Lung (tissue), 11 donors: ENCODE measurements at regions not wholly inside any gene's neighbourhood (a gene's known extent, or its start where the extent isn't known, plus 50 kb on each side); places are given as distances from the start of the nearest gene placed in this dataset.

Source experiments
- ATAC-seq: fragments of 200-7000 bp; cut with Tn5 transposase; one replicate; pipeline ENCODE4 v1.9.1; 2020; ENCODE audit warnings: moderate number of reproducible peaks; ENCODE audit not compliant: insufficient read depth, low FRiP score
- DNase-seq, 3 donors: peaks; one replicate each; pipeline ENCODE4 v3.0.0-alpha.2; 2013 to 2017
- H3K27ac ChIP-seq, 2 donors: one replicate each; pipeline ENCODE4 v1.5.1; 2013; ENCODE audit warnings: mild to moderate bottlenecking in 2 of 2, moderate library complexity in 2 of 2, control low read depth in 1 of 2, inconsistent platforms in 1 of 2, low read depth in 1 of 2, low read length in 1 of 2
- H3K27me3 ChIP-seq, 3 donors: one replicate each; pipeline ENCODE4 v1.5.1; 2013; ENCODE audit warnings: low read length in 2 of 3; ENCODE audit not compliant: control insufficient read depth in 3 of 3, insufficient read depth in 3 of 3
- H3K36me3 ChIP-seq, 4 donors: one replicate each; pipeline ENCODE4 v1.5.1; 2013; ENCODE audit warnings: low read length in 4 of 4, mild to moderate bottlenecking in 1 of 4, moderate library complexity in 1 of 4; ENCODE audit not compliant: control insufficient read depth in 4 of 4, insufficient read depth in 4 of 4
- H3K4me1 ChIP-seq, 5 donors: one replicate each; pipeline ENCODE4 v1.5.1; 2013; ENCODE audit warnings: low read length in 5 of 5, mild to moderate bottlenecking in 2 of 5, moderate library complexity in 1 of 5; ENCODE audit not compliant: control insufficient read depth in 5 of 5, insufficient read depth in 5 of 5
- H3K4me3 ChIP-seq: one replicate; pipeline ENCODE4 v1.5.1; 2013; ENCODE audit warnings: mild to moderate bottlenecking, control low read depth, moderate library complexity
- H3K9ac ChIP-seq, 2 donors: one replicate each; pipeline ENCODE4 v1.5.1; 2013; ENCODE audit warnings: low read length in 2 of 2, control low read depth in 1 of 2; ENCODE audit not compliant: insufficient read depth in 1 of 2
- H3K9me3 ChIP-seq, 4 donors: one replicate each; pipeline ENCODE4 v1.5.1; 2013; ENCODE audit warnings: low read length in 3 of 4, mild to moderate bottlenecking in 1 of 4, moderate library complexity in 1 of 4; ENCODE audit not compliant: control insufficient read depth in 4 of 4, insufficient read depth in 3 of 4
- CTCF ChIP-seq: IDR thresholded peaks from 2 replicates; pipeline ENCODE4 v1.5.1; 2012; ENCODE audit warnings: mild to moderate bottlenecking; ENCODE audit errors: control extremely low read depth, extremely low read depth
- WGBS, 2 donors: extraction: QIAGEN DNeasy Blood & Tissue Kit; methylation state at CpG; one replicate each; pipeline ENCODE4 v1.1.7; 2013; 5-methylcytosine and 5-hydroxymethylcytosine counted together
- donor health status: control.
- donor health status: control.
- donor health status: Bipolar disorder and iron deficiency.
- donor health status: healthy.
- donor health status: DM: yes; HTN: yes; CAD: no.

GRCh38 chr7:15096853-15097252 lies 194.3 kb upstream of the DGKB start:
- no peak for ATAC-seq
- DNase-seq: no peak
- Histone ChIP-seq H3K36me3 (no peaks in the 10 kb centered on the region), H3K9me3 (no peaks in the 10 kb centered on the region), H3K4me3 (no peak overlapping the region), H3K4me1 (no peaks in the 10 kb centered on the region), H3K27ac (no peak overlapping the region), H3K27me3 (no peaks in the 10 kb centered on the region), H3K9ac (no peak overlapping the region)
- no peak for TF ChIP-seq CTCF
- 56 to 74% methylated on average over 4 of the region's 4 CpGs for WGBS, 2 donors

GRCh38 chr7:15094989-15095388 lies 192.4 kb upstream of the DGKB start:
- ATAC-seq (no peak), DNase-seq (no peak)
- Histone ChIP-seq H3K27me3 (no peaks in the 10 kb centered on the region), H3K27ac (no peak overlapping the region), H3K4me1 (no peaks in the 10 kb centered on the region), H3K36me3 (no peaks in the 10 kb centered on the region), H3K4me3 (no peak overlapping the region), H3K9ac (no peak overlapping the region), H3K9me3 (no peaks in the 10 kb centered on the region)
- no peak for TF ChIP-seq CTCF
- WGBS, 2 donors: 91 to 97% methylated on average over 1 of the region's 1 CpG

- H3K27ac ChIP-seq: no peak overlapping the region
- H3K9ac ChIP-seq: no peak overlapping the region
- H3K36me3 ChIP-seq: no peaks in the 10 kb centered on the region
- no peak overlapping the region for H3K4me3 ChIP-seq
- no peaks in the 10 kb centered on the region for H3K27me3 ChIP-seq
- H3K4me1 ChIP-seq: no peaks in the 10 kb centered on the region
- no peak for DNase-seq
- ATAC-seq: no peak
- no peak for TF ChIP-seq CTCF
- H3K9me3 ChIP-seq: no peaks in the 10 kb centered on the region
- 86 to 94% methylated on average over 4 of the region's 4 CpGs for WGBS, 2 donors
Measured at GRCh38 chr7:15087771-15088170, 185.2 kb upstream of the DGKB start.

- Histone ChIP-seq H3K27ac (no peak overlapping the region), H3K36me3 (no peaks in the 10 kb centered on the region), H3K9me3 (no peaks in the 10 kb centered on the region), H3K4me1 (no peaks in the 10 kb centered on the region), H3K4me3 (no peak overlapping the region), H3K9ac (no peak overlapping the region), H3K27me3 (no peaks in the 10 kb centered on the region)
- DNase-seq (no peak), ATAC-seq (no peak)
- TF ChIP-seq CTCF: no peak
- 66 to 81% methylated on average over 2 of the region's 2 CpGs for WGBS, 2 donors
Measured at GRCh38 chr7:15086862-15087261, 184.3 kb upstream of the DGKB start.
